DMS114 treated with DMSO at 0.1 percent for 48 hours (cell line): ENCODE measurements at regions not wholly inside any gene's neighbourhood (a gene's known extent, or its start where the extent isn't known, plus 50 kb on each side); places are given as distances from the start of the nearest gene placed in this dataset.
"Not testable (repeated sequence)": the region's sequence is repeated elsewhere in the genome, so short reads cannot be mapped to it uniquely, and the experiment has no call there.

ENCODE experiments used
- DNase-seq: peaks from one replicate; lab custom pipeline; 2025; ENCODE audit not compliant: unreplicated experiment; lab: John Stamatoyannopoulos, UW

GRCh38 chr21:14617040-14617393, 70.9 kb upstream of the SAMSN1 start:
- no peak for DNase-seq

DNA sequence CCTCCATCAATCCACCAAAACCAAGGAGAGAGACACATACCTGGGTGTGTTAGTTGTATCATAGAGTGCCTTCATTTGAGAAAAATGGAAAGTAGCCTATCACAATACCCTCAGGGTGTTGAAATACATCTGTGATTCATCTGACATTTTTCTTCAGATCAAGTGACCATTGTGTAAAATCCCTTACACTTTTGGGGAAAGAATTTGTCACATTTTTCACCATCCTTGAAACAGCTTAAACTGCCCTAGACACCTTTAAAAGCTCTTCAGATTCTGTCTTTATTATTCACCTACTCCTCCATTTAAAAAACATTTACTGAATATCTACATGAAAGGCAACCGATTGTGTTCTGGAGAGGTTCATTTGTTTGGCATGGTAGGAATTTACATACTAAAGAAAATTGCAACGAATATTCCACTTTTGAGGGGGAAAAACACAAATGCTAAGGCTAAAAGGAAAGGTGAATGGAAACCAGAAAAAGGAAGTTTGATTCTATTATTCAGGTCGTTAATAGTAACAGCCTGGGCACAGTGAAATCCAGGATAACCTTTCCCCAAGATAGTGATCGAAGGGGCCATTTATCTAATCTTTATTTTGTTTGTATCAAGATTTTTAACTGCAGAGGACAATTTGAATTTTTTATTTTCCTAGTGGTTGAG, 70.4 kb upstream of the SAMSN1 start:
- no peak for DNase-seq

DNA sequence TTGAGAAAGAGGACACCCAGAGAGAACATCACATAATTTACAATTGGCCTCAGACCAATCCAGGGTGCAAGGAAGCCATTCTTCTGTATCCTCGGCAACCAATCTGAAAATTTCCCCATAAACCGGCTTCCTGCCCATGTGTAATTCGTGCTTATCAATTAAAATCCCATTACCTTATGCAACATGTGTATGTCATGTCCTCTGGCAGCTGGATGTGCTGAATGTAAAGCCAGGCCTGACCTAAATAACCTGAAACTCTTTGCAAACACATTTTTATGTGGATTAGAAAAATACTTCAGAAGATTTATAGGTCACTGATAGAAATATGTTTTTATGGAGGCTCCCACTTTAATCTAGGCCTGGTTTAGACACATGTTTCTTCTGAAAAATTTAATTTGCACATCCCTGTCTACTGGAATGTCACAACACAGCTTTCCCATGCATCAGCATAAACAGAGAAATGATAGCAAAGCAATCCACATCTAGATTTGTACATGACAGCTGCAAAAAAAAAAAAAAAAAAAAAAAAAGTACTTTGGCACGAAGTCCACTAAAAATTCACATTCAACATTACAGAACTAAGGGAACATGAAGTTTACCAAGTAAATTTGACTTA, 69.4 kb upstream of the SAMSN1 start:
- DNase-seq, result no peak

- no peak for DNase-seq
These were observed 68.2 kb upstream of the SAMSN1 start for GRCh38 chr21:14614287-14614686.

DNA sequence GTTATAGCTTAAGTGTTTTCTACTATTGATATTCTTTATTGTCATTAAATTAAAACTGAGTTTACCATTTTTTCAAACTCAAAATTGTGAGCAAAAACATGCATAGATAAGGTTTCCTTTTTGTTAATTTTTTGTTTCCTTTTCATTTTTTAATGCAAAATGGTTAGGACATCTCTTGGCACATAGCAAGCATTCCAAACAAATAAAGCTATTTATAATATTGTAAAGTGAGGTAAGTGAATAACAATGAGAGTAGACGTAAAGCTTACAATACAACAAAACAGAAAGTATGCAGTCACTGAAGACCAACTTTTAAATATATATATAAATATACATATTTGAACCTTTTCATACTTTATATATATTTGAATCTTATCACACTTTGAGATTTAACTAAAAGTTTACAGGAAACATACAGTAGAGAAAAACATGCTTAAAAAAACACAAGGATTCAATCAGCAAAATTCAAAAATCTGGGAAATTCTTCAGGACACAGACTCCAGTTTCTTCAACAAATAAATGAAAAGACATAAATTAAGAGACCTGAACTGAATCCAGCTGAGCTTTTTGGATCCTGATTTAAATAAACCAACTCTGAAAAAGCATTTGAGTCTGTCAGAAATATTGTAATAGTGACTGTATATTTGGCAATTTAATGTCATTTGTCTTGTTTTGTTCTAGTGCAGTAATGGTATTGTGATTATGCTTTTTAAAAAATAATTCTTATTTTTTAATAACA, 67.5 kb upstream of the SAMSN1 start:
- no peak for DNase-seq

GRCh38 chr21:14610119-14610518, 64.0 kb upstream of the SAMSN1 start:
- not testable (repeated sequence) for DNase-seq

- no peak for DNase-seq
These were observed 63.2 kb upstream of the SAMSN1 start for GRCh38 chr21:14609274-14609673.

DNA sequence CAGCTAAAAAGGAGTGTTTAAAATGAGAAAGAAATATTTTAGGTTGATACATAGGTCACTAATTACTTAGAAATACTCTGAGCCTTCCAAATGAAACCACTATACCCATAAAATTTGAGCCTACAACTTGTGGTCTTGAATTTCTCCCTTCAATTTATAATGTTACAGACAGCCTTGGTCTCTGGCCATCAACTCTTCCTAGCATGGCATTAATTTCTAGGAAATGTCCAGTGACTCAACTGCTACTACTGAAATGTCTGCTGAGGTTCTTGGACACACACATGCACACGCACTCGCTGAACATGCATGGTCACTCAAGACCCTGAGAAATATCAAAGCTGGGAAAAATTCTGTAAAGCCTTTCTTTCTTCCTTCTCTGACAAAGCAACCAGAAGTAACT, 61.1 kb upstream of the SAMSN1 start:
- DNase-seq, result no peak

DNA sequence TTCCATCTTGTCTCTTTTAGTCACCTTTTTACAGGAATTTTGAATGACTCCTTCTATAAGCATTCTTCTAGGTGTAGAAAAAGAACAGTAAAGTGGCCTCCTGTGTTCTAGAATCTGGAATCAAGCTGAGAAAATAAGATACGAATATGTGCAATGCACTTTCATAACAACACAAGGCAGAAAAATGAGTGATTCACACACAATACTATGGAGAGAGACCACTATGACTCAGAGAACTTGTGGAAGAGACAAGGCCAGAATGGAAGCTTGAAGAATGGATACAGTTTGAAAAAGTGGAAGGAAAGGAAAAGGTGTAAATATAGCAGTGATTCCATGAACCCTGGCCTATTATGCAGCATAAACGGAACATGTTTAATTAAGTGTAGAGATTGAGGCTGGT, 57.1 kb upstream of the SAMSN1 start:
- DNase-seq, result no peak

DNA sequence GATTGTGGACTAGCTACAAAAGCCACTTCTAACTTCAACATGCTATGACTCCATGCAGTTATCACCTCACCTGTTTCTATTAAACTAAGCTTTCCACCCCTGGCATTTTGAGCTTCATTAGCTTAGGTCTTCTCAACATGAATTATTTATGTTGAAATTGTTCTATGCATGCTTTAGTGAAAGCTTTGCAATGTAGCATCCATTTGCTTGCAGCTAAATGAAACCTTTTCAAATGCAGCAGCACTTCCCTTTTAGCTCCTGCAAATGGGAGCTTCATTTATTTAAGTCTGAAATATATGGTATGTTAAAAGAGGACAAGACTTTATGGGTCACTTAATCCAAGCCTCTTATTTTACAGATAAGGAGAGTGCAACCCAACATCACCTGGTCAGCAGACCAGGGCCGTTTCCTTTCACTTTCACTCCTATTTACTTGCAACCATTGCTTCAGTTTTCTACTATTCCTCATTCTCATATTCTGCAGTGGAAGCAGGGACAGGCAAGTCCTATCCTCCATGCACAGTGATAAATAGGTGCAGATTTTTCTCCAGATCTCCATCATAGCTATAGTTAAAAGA, 56.4 kb upstream of the SAMSN1 start:
- no peak for DNase-seq

DNA sequence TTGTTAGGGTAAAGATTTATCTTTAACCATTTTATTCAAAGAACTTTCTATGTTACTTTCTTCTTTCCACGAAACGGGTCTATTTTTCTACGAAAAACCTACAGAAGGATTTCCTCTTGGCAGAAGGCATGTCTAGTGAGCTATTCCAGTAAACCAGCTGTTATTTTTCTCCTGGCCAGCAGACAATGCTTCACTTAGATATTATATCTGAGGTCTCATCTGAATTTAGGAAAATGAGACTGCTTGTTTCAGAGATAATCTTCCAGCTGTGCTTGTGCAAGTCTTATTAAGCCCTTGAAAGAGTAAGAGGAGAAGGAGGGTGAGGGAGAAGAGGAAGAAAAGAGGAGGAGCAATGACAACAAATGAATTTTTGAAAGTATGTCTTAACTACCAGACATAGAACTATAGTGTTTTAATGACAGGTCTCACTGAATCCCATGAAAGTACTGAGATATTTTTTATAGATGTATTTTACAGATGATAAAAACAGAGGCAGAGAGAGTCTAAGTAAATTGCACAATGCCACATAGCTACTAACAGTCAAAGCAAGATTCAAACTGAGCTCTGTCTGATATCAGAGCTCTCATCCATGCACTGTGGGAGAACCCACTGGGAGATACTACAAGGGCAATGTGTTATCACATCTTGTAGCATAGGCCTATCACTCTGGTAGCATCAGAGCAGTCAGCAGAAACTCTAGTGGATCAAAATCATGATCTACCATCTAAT, 54.6 kb upstream of the SAMSN1 start:
- DNase-seq, result no peak

DNA sequence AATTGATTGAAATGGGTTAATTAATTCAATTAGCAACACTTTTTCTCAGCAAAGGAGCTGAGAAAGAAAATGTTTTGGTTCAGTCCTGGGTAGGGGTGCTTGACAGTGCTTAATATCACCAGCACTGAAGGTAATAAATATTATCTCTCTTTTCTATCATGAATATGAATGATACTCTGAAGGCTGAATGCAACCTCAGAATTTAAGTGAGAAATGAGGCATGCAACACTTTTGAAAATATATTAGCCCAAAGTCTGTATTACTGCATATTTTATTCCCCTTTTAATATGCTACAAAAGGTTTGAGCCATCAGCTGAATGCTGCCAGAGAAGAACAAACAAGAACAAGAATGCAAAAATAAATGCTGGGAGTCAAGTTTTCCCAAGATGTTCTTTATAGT, 52.0 kb upstream of the SAMSN1 start:
- no peak for DNase-seq
